ENCODE measurements at regions not wholly inside any gene's neighbourhood (a gene's known extent, or its start where the extent isn't known, plus 50 kb on each side); places are given as distances from the start of the nearest gene placed in this dataset.

DNA sequence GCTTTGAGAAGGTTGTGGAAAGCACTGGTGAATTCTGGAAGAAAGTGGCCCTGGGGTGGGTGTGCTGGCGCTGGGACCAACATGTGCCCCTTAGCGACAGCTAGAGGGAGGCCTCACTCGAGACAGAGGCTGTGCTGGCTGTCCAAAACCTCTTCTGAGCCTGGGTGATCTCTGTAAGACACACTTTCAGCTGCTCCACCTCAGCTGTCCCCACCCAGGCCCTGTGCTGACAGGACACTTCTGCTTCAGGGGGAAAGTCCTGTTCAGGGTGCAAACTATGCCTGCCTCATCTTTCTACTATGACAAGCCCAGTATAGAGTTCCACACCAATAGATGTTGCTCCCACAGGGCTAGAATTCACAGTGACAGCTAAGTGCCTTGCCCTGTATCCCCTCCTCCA lies 426.4 kb downstream of the MED10 start:
- TF ChIP-seq SMC3 (conservative IDR thresholded peaks at IDR 0.05; ENCODE audit: poor library complexity) = no peak
- TF ChIP-seq, protein P1, sequence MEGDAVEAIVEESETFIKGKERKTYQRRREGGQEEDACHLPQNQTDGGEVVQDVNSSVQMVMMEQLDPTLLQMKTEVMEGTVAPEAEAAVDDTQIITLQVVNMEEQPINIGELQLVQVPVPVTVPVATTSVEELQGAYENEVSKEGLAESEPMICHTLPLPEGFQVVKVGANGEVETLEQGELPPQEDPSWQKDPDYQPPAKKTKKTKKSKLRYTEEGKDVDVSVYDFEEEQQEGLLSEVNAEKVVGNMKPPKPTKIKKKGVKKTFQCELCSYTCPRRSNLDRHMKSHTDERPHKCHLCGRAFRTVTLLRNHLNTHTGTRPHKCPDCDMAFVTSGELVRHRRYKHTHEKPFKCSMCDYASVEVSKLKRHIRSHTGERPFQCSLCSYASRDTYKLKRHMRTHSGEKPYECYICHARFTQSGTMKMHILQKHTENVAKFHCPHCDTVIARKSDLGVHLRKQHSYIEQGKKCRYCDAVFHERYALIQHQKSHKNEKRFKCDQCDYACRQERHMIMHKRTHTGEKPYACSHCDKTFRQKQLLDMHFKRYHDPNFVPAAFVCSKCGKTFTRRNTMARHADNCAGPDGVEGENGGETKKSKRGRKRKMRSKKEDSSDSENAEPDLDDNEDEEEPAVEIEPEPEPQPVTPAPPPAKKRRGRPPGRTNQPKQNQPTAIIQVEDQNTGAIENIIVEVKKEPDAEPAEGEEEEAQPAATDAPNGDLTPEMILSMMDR (IDR thresholded peaks at IDR 0.05; ENCODE audit: poor library complexity, severe bottlenecking) = no peak
- no peak for TF ChIP-seq EP300 (conservative IDR thresholded peaks at IDR 0.05; ENCODE audit: poor library complexity, severe bottlenecking)
- TF ChIP-seq TAF1 (IDR thresholded peaks at IDR 0.05; ENCODE audit: low read depth) = no peak
- TF ChIP-seq EZH2 (IDR thresholded peaks at IDR 0.05; ENCODE audit: borderline replicate concordance, insufficient read depth, low read length, poor library complexity, severe bottlenecking) = no peak
- TF ChIP-seq RAD21 (conservative IDR thresholded peaks at IDR 0.05) = no peak
- no peak for TF ChIP-seq POLR2AphosphoS5 (IDR thresholded peaks at IDR 0.05)
- TF ChIP-seq, protein P2, sequence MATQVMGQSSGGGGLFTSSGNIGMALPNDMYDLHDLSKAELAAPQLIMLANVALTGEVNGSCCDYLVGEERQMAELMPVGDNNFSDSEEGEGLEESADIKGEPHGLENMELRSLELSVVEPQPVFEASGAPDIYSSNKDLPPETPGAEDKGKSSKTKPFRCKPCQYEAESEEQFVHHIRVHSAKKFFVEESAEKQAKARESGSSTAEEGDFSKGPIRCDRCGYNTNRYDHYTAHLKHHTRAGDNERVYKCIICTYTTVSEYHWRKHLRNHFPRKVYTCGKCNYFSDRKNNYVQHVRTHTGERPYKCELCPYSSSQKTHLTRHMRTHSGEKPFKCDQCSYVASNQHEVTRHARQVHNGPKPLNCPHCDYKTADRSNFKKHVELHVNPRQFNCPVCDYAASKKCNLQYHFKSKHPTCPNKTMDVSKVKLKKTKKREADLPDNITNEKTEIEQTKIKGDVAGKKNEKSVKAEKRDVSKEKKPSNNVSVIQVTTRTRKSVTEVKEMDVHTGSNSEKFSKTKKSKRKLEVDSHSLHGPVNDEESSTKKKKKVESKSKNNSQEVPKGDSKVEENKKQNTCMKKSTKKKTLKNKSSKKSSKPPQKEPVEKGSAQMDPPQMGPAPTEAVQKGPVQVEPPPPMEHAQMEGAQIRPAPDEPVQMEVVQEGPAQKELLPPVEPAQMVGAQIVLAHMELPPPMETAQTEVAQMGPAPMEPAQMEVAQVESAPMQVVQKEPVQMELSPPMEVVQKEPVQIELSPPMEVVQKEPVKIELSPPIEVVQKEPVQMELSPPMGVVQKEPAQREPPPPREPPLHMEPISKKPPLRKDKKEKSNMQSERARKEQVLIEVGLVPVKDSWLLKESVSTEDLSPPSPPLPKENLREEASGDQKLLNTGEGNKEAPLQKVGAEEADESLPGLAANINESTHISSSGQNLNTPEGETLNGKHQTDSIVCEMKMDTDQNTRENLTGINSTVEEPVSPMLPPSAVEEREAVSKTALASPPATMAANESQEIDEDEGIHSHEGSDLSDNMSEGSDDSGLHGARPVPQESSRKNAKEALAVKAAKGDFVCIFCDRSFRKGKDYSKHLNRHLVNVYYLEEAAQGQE (IDR thresholded peaks at IDR 0.05; ENCODE audit: borderline replicate concordance) = no peak
- TF ChIP-seq MXI1 (conservative IDR thresholded peaks at IDR 0.05; ENCODE audit: poor library complexity, severe bottlenecking) = no peak
- no peaks in the 10 kb centered on the region for H3K9me2 ChIP-seq (ENCODE audit: insufficient read depth, low read length)
- H3K4me2 ChIP-seq (ENCODE audit: low read length) = no peak overlapping the region
- no peak overlapping the region for H3K9ac ChIP-seq (ENCODE audit: low read length)
- no peaks in the 10 kb centered on the region for H4K20me1 ChIP-seq (ENCODE audit: insufficient read depth)
- H2AFZ ChIP-seq (ENCODE audit: low read depth, low read length) = no peak overlapping the region
- H3K27ac ChIP-seq (ENCODE audit: low read length) = no peak overlapping the region
- no peaks in the 10 kb centered on the region for H3K9me3 ChIP-seq (ENCODE audit: low read length)
- no peaks in the 10 kb centered on the region for H3K27me3 ChIP-seq (ENCODE audit: insufficient read depth, low read depth, low read length)
- no peaks in the 10 kb centered on the region for H3F3A ChIP-seq (ENCODE audit: insufficient read depth, low read length, poor library complexity, severe bottlenecking)
- no peaks in the 10 kb centered on the region for H3K36me3 ChIP-seq (ENCODE audit: insufficient read depth, low read length)
- H3K4me3 ChIP-seq (ENCODE audit: low read length) = no peak overlapping the region
- H3K79me2 ChIP-seq (replicated peaks; ENCODE audit: insufficient read depth, low read length) = no peaks in the 10 kb centered on the region

DNA sequence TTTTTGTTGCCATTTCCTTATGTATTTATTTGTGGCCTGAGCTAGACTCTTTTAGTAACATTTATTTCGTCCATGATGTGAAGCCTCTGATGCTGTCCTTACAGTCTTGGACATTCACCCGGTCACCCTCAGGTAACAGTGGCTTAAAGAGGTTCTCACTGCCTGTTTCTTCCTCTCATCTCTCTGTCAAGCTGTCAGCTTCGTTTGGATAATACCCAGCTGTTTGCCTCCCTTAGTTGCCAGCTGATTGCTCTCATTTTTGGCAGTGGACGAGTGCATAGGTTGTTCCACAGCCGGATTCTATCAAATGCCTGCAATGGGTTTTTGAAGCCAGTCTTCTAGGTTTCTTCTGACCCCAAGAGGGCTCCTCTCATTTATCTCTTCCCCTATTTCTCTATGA lies 427.7 kb downstream of the MED10 start:
- Histone ChIP-seq H2AFZ (ENCODE audit: low read depth, low read length) (no peak overlapping the region), H3F3A (ENCODE audit: insufficient read depth, low read length, poor library complexity, severe bottlenecking) (no peaks in the 10 kb centered on the region), H3K79me2 (replicated peaks; ENCODE audit: insufficient read depth, low read length) (no peaks in the 10 kb centered on the region), H3K9me3 (ENCODE audit: low read length) (no peaks in the 10 kb centered on the region), H3K4me2 (ENCODE audit: low read length) (no peak overlapping the region), H3K9ac (ENCODE audit: low read length) (no peak overlapping the region), H3K27me3 (ENCODE audit: insufficient read depth, low read depth, low read length) (no peaks in the 10 kb centered on the region), H3K9me2 (ENCODE audit: insufficient read depth, low read length) (no peaks in the 10 kb centered on the region), H3K4me3 (ENCODE audit: low read length) (no peak overlapping the region), H3K36me3 (ENCODE audit: insufficient read depth, low read length) (no peaks in the 10 kb centered on the region), H4K20me1 (ENCODE audit: insufficient read depth) (no peaks in the 10 kb centered on the region), H3K27ac (ENCODE audit: low read length) (no peak overlapping the region)
- TF ChIP-seq RAD21 (conservative IDR thresholded peaks at IDR 0.05) = no peak
- TF ChIP-seq EP300 (conservative IDR thresholded peaks at IDR 0.05; ENCODE audit: poor library complexity, severe bottlenecking) = no peak
- TF ChIP-seq MXI1 (conservative IDR thresholded peaks at IDR 0.05; ENCODE audit: poor library complexity, severe bottlenecking) = no peak
- TF ChIP-seq, protein P2 (IDR thresholded peaks at IDR 0.05; ENCODE audit: borderline replicate concordance) = no peak
- TF ChIP-seq TAF1 (IDR thresholded peaks at IDR 0.05; ENCODE audit: low read depth) = no peak
- no peak for TF ChIP-seq POLR2AphosphoS5 (IDR thresholded peaks at IDR 0.05)
- no peak for TF ChIP-seq EZH2 (IDR thresholded peaks at IDR 0.05; ENCODE audit: borderline replicate concordance, insufficient read depth, low read length, poor library complexity, severe bottlenecking)
- TF ChIP-seq, protein P1 (IDR thresholded peaks at IDR 0.05; ENCODE audit: poor library complexity, severe bottlenecking) = no peak
- no peak for TF ChIP-seq SMC3 (conservative IDR thresholded peaks at IDR 0.05; ENCODE audit: poor library complexity)

Data from neural cell (in vitro differentiated cells).